Cardiac fibroblast (primary cell): ENCODE measurements at regions not wholly inside any gene's neighbourhood (a gene's known extent, or its start where the extent isn't known, plus 50 kb on each side); places are given as distances from the start of the nearest gene placed in this dataset.
"Not testable (repeated sequence)": the region's sequence is repeated elsewhere in the genome, so short reads cannot be mapped to it uniquely, and the experiment has no call there.

Experiments
- DNase-seq, 2 donors: peaks; one replicate each; pipeline versions ENCODE4 v3.0.0 to v3.0.0-alpha.2; 2010; ENCODE audit warnings: low read depth in 2 of 2
- H3K4me3 ChIP-seq, 2 donors: replicated peaks in 1 of 2; 1 replicate in 1 of 2; 2 replicates in 1 of 2; pipeline ENCODE4 v1.5.1; 2011; ENCODE audit warnings: low read depth in 2 of 2, low read length in 2 of 2, mild to moderate bottlenecking in 2 of 2, moderate library complexity in 1 of 2
- TF ChIP-seq, protein P1 (sequence below): IDR thresholded peaks from one replicate; pipeline ENCODE4 v1.5.1; 2011; ENCODE audit warnings: low read depth, mild to moderate bottlenecking, low read length, inconsistent platforms

GRCh38 chrX:139172731-139173130 lies 357.8 kb upstream of the F9 start:
- no peak overlapping the region for H3K4me3 ChIP-seq
- no peak for DNase-seq
- TF ChIP-seq, protein P1, sequence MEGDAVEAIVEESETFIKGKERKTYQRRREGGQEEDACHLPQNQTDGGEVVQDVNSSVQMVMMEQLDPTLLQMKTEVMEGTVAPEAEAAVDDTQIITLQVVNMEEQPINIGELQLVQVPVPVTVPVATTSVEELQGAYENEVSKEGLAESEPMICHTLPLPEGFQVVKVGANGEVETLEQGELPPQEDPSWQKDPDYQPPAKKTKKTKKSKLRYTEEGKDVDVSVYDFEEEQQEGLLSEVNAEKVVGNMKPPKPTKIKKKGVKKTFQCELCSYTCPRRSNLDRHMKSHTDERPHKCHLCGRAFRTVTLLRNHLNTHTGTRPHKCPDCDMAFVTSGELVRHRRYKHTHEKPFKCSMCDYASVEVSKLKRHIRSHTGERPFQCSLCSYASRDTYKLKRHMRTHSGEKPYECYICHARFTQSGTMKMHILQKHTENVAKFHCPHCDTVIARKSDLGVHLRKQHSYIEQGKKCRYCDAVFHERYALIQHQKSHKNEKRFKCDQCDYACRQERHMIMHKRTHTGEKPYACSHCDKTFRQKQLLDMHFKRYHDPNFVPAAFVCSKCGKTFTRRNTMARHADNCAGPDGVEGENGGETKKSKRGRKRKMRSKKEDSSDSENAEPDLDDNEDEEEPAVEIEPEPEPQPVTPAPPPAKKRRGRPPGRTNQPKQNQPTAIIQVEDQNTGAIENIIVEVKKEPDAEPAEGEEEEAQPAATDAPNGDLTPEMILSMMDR, result no peak

DNA sequence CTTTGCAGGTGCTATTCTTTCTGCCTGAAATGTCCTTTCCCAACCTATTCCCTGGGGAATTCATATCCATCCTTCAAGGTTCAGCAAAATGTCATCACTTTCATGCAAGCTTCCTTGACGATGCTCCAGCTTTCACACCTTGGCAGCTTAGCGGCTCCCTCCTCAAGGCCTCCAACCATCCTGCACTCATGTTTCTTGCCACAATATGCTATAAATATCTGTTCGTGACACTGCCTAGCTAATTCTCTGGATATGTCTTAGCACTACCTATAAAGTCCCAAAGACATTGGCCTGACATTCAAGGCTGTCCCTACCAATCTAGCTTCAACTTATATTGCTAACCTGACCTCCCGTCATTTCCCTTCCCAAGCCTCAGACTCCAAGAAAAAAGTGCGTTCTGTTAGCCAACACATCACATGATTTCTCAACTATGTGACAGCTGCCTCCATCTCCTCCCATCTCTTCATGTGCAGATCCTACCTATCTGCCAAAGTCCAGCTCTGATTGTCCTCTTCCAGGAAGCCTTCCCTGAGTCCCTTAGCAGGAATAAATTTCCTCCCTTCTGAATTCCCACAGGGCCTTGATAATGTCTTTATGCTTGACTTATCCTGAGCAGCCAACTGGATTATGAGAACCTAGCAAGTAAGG lies 359.9 kb upstream of the F9 start:
- no peak overlapping the region for H3K4me3 ChIP-seq
- TF ChIP-seq, protein P1, result no peak
- DNase-seq, result no peak

DNA sequence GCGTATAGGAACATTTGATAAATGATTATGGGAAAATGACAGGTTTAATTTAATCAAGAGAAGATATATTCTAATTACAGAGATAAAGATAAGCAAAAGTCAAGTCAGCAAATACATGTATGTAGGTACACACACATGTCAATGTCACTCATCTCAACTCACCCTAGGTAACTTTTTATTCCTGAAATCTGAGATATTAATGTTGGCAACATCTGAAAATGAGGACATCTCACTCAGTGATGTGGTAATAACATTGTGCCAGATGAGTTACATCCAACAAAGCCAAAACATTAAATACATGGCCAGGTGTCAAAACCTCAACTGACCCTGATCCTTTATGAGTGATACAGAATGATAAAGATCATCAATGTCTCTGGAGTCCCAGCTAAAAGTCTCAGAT lies 363.3 kb upstream of the F9 start:
- TF ChIP-seq, protein P1, result no peak
- no peak for DNase-seq
- H3K4me3 ChIP-seq, result no peak overlapping the region

DNA sequence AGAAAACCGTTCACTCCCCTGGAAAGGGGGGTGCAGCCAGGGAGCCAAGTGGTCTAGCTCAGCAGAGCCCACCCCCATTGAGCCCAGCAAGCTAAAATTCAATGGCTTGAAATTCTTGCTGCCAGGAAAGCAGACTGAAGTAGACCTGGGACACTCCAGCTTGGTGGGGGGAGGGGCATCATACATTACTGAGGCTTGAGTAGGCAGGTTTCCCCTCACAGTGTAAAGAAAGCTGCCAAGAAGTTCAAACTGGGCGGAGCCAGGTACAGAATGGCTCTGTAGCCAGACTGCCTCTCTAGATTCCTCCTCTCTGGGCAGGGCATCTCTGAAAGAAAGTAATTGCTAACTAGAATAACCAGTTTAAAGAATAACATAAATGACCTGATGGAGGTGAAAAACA lies 372.3 kb upstream of the F9 start:
- TF ChIP-seq, protein P1, result no peak
- no peak for DNase-seq
- no peak overlapping the region for H3K4me3 ChIP-seq

GRCh38 chrX:139156356-139156755 lies 374.2 kb upstream of the F9 start:
- TF ChIP-seq, protein P1, result no peak
- H3K4me3 ChIP-seq, result no peak overlapping the region
- no peak for DNase-seq

DNA sequence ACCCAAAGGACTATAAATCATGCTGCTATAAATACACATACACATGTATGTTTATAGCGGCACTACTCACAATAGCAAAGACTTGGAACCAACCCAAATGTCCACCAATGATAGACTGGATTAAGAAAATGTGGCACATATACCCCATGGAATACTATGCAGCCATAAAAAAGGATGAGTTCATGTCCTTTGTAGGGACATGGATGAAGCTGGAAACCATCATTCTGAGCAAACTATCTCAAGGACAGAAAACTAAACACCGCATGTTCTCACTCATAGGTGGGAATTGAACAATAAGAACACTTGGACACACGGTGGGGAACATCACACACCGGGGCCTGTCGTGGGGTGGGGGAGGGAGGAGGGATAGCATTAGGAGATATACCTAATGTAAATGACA lies 383.9 kb upstream of the F9 start:
- H3K4me3 ChIP-seq, DNase-seq: not testable (repeated sequence)

DNA sequence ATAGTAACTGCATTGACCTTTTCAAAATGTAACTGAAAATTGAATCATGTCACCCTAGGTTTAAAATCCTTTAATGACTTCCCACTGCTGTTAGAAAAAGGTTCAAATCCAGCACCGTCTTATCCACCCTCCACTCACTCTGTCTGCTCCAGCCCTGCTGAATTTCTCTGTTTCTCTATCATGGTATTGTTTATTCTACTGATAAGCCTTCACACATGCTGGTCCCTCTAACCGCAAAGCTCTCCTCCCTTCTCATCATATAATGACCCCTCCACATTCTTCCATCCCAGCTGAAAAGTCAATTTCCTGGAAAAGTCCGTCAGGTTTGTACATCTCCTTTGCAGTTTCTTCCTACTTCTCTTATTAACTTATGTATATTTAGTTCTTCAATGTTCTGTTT lies 389.2 kb upstream of the F9 start:
- DNase-seq, result no peak
- TF ChIP-seq, protein P1, result no peak
- no peak overlapping the region for H3K4me3 ChIP-seq
